T-cell (primary cell): ENCODE measurements at regions not wholly inside any gene's neighbourhood (a gene's known extent, or its start where the extent isn't known, plus 50 kb on each side); places are given as distances from the start of the nearest gene placed in this dataset.

Experiments used
- ATAC-seq, 4 experiments: fragments of 200-7000 bp in 3 of 4; fragments of 150-1000 bp in 1 of 4; cut with Tn5 transposase; replicated peaks in 1 of 4; 1 replicate in 3 of 4; 2 replicates in 1 of 4; pipeline ENCODE4 v1.10.0; 2021; ENCODE audit warnings: moderate library complexity in 3 of 4, mild to moderate bottlenecking in 2 of 4, moderate number of reproducible peaks in 1 of 4
- CTCF ChIA-PET, 2 donors: fragments of 300-600 bp; sonication (Branson Sonifier 250); formaldehyde crosslinking; loops; one replicate each; lab custom pipeline; 2022; ENCODE audit warnings: antibody characterized with exemption in 2 of 2; lab: Charles Lee
- POLR2A ChIA-PET, 2 donors: fragments of 300-600 bp; sonication (Branson Sonifier 250); formaldehyde crosslinking; loops; one replicate each; lab custom pipeline; 2022; ENCODE audit warnings: antibody characterized with exemption in 2 of 2; lab: Charles Lee
- DNase-seq, 35 experiments: peaks; one replicate each; pipeline versions ENCODE4 v3.0.0 to v3.0.0-alpha.2; 2013 to 2023
- H3K27ac ChIP-seq: one replicate; pipeline ENCODE4 v1.5.1; 2013; ENCODE audit warnings: low read length
- H3K27me3 ChIP-seq, 2 experiments: replicated peaks in 1 of 2; 1 replicate in 1 of 2; 2 replicates in 1 of 2; pipeline versions ENCODE4 v1.6.1 to v1.7.0; 2013; ENCODE audit warnings: low read length in 1 of 2, mixed read lengths in 1 of 2; ENCODE audit not compliant: control insufficient read depth in 2 of 2, insufficient read depth in 2 of 2; ENCODE audit errors: extremely low read depth in 1 of 2
- H3K36me3 ChIP-seq, 2 donors: 1 replicate in 1 of 2; 2 replicates in 1 of 2; pipeline versions ENCODE4 v1.6.1 to v1.7.0; 2013; ENCODE audit warnings: low read length in 1 of 2; ENCODE audit not compliant: control insufficient read depth in 2 of 2, insufficient read depth in 1 of 2; ENCODE audit errors: extremely low read depth in 1 of 2
- H3K4me1 ChIP-seq, 2 experiments: 1 replicate in 1 of 2; 2 replicates in 1 of 2; pipeline versions ENCODE4 v1.6.1 to v1.7.0; 2013; ENCODE audit warnings: low read length in 2 of 2, mixed read lengths in 1 of 2; ENCODE audit not compliant: insufficient read depth in 2 of 2, control insufficient read depth in 1 of 2; ENCODE audit errors: extremely low read depth in 1 of 2
- H3K4me3 ChIP-seq, 2 donors: 1 replicate in 1 of 2; 2 replicates in 1 of 2; pipeline versions ENCODE4 v1.5.1 to v1.7.0; 2013; ENCODE audit warnings: mild to moderate bottlenecking in 2 of 2, low read length in 1 of 2, moderate library complexity in 1 of 2; ENCODE audit not compliant: control insufficient read depth in 1 of 2; ENCODE audit errors: extremely low read depth in 1 of 2
- H3K9me3 ChIP-seq: 2 replicates; pipeline ENCODE4 v1.7.0; 2013
- H3K27ac Mint-ChIP-seq, 2 donors: one replicate each; pipeline ENCODE4 v1.8.0; 2020 to 2021; ENCODE audit warnings: mild to moderate bottlenecking in 2 of 2, mixed read lengths in 2 of 2
- H3K27me3 Mint-ChIP-seq, 2 donors: one replicate each; pipeline ENCODE4 v1.8.0; 2021 to 2022; ENCODE audit warnings: mixed read lengths in 2 of 2
- H3K36me3 Mint-ChIP-seq: one replicate; pipeline ENCODE4 v1.8.0; 2021; ENCODE audit warnings: mixed read lengths
- H3K4me1 Mint-ChIP-seq, 3 donors: one replicate each; pipeline ENCODE4 v1.8.0; 2020 to 2022; ENCODE audit warnings: mixed read lengths in 3 of 3, mild to moderate bottlenecking in 1 of 3
- H3K4me3 Mint-ChIP-seq, 3 donors: one replicate each; pipeline ENCODE4 v1.8.0; 2020 to 2022; ENCODE audit warnings: mild to moderate bottlenecking in 3 of 3, mixed read lengths in 3 of 3, moderate library complexity in 3 of 3
- H3K9me3 Mint-ChIP-seq, 3 donors: one replicate each; pipeline ENCODE4 v1.8.0; 2020 to 2022; ENCODE audit warnings: mixed read lengths in 3 of 3
- WGBS: methylation state at CpG from one replicate; pipeline ENCODE4 v1.1.5; 2013; ENCODE audit warnings: missing lambda C conversion rate; ENCODE audit not compliant: insufficient coverage; 5-methylcytosine and 5-hydroxymethylcytosine counted together

DNA sequence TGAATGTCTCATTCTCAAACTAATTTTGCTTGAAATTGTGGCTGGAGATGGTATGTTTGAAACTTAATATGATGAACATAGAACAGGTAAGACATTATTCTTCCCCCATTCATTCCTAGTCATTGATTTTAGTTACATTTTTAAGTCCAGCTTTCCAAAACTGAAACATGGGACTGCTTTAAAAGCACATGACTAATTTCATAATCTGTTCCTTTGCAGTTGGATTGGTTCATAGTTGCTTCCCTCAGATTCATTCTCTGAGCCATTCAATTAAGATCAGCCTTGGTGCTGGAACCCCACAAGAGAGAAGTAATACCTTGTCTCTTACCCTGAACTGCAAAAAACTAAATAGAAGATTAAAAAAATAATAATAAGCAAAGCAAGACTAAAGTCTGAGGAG, 87.5 kb upstream of the TGFBR2 start:
- no peak for DNase-seq
- CTCF ChIA-PET, result interaction anchor here (0.5 to 0.6 kb wide), 2 partner anchors 10 to 67 kb away, joined by 3 read pairs; no protein-coding TSS in a partner anchor
- no peak overlapping the region for H3K27ac Mint-ChIP-seq

DNA sequence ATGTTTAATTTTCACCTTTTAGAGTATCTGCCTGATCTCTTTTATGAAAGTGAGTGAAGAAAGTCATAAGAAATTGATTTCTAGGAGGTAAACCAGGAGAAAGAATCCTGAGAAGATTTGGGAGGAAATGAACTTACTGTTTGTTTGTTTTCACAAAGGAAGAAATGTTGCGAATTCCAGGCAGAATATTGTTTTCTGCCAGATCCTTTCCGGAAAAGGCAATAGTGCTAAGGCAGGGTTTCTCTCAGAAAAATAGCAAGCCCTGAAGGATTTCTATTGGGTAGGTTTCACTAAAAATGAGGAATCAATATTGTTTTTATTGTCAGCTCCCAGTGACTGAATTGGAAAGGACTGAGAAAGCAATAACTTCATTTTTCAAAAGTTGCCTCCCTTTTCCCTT, 85.7 kb upstream of the TGFBR2 start:
- peaks cover 0 to 3% of the 10 kb centered on the region in 2 experiments for H3K4me1 ChIP-seq
- no peak overlapping the region for H3K27ac ChIP-seq
- Mint-ChIP-seq H3K27ac (no peak overlapping the region), H3K4me3 (no peak overlapping the region), H3K9me3 (no peaks in the 10 kb centered on the region), H3K36me3 (no peaks in the 10 kb centered on the region), H3K4me1 (peaks cover 18 to 31% (median 25%) of the 10 kb centered on the region in 3 donors), H3K27me3 (no peaks in the 10 kb centered on the region)
- DNase-seq (no peak), ATAC-seq (no peak)
- POLR2A ChIA-PET, result interaction anchor here in 1 of 2 donors (0.5 to 0.6 kb wide), 2 partner anchors 183 to 419 kb away, joined by 4 to 5 read pairs; no protein-coding TSS in a partner anchor
- CTCF ChIA-PET, result no interaction called here
- H3K9me3 ChIP-seq, result no peaks in the 10 kb centered on the region
- WGBS, result 95% methylated on average over 2 of the region's 2 CpGs
- H3K36me3 ChIP-seq, result no peaks in the 10 kb centered on the region
- no peak overlapping the region for H3K4me3 ChIP-seq
- H3K27me3 ChIP-seq, result no peaks in the 10 kb centered on the region

More for the DNA sequence above, 87.5 kb upstream of the TGFBR2 start:
- H3K9me3 ChIP-seq, result no peaks in the 10 kb centered on the region
- H3K9me3 Mint-ChIP-seq, result no peaks in the 10 kb centered on the region
- H3K4me3 ChIP-seq, result no peak overlapping the region
- no peaks in the 10 kb centered on the region for H3K36me3 ChIP-seq
- no peak overlapping the region for H3K27ac ChIP-seq
- no peaks in the 10 kb centered on the region for H3K4me1 ChIP-seq
- H3K36me3 Mint-ChIP-seq, result no peaks in the 10 kb centered on the region
- H3K27me3 ChIP-seq, result no peaks in the 10 kb centered on the region
- no peak for ATAC-seq
- peaks cover 10 to 17% (median 12%) of the 10 kb centered on the region in 3 donors for H3K4me1 Mint-ChIP-seq
- no peak overlapping the region for H3K4me3 Mint-ChIP-seq
- H3K27me3 Mint-ChIP-seq, result no peaks in the 10 kb centered on the region
- POLR2A ChIA-PET, result no interaction called here

GRCh38 chr3:30521156-30521715, 85.2 kb upstream of the TGFBR2 start:
- Mint-ChIP-seq H3K36me3 (no peaks in the 10 kb centered on the region), H3K27me3 (no peaks in the 10 kb centered on the region), H3K4me3 (no peak overlapping the region), H3K4me1 (peaks cover 18 to 35% (median 30%) of the 10 kb centered on the region in 3 donors), H3K27ac (no peak overlapping the region), H3K9me3 (no peaks in the 10 kb centered on the region)
- ChIA-PET CTCF (interaction anchor here in 1 of 2 donors (0.5 kb wide), 1 partner anchor 18 kb away, joined by 3 read pairs; no protein-coding TSS in a partner anchor), POLR2A (interaction anchor here in 1 of 2 donors (0.5 to 0.7 kb wide), 2 partner anchors 51 to 183 kb away, joined by 3 to 5 read pairs; no protein-coding TSS in a partner anchor)
- WGBS, result no CpG with 5 or more reads among the region's 1 CpG
- Histone ChIP-seq H3K9me3 (no peaks in the 10 kb centered on the region), H3K36me3 (no peaks in the 10 kb centered on the region), H3K27me3 (no peaks in the 10 kb centered on the region), H3K4me3 (no peak overlapping the region), H3K4me1 (peaks cover 0 to 3% of the 10 kb centered on the region in 2 experiments), H3K27ac (no peak overlapping the region)
- DNase-seq (no peak), ATAC-seq (no peak)

- Mint-ChIP-seq H3K9me3 (no peaks in the 10 kb centered on the region), H3K4me3 (no peak overlapping the region), H3K27ac (no peak overlapping the region), H3K27me3 (no peaks in the 10 kb centered on the region), H3K4me1 (peaks cover 18 to 35% (median 32%) of the 10 kb centered on the region in 3 donors), H3K36me3 (no peaks in the 10 kb centered on the region)
- ChIA-PET POLR2A (no interaction called here), CTCF (no interaction called here)
- peaks cover 0 to 3% of the 10 kb centered on the region in 2 experiments for H3K4me1 ChIP-seq
- H3K27me3 ChIP-seq, result no peaks in the 10 kb centered on the region
- no peak for DNase-seq
- WGBS, result 83% methylated on average over 5 of the region's 8 CpGs
- H3K36me3 ChIP-seq, result no peaks in the 10 kb centered on the region
- H3K9me3 ChIP-seq, result no peaks in the 10 kb centered on the region
- no peak for ATAC-seq
- no peak overlapping the region for H3K27ac ChIP-seq
- H3K4me3 ChIP-seq, result no peak overlapping the region
Observed at GRCh38 chr3:30522476-30522875, 83.9 kb upstream of the TGFBR2 start.

GRCh38 chr3:30523366-30523765, 83.0 kb upstream of the TGFBR2 start:
- no peaks in the 10 kb centered on the region for H3K9me3 Mint-ChIP-seq
- H3K27ac ChIP-seq, result no peak overlapping the region
- H3K4me1 ChIP-seq, result peaks cover 0 to 3% of the 10 kb centered on the region in 2 experiments
- no peaks in the 10 kb centered on the region for H3K36me3 ChIP-seq
- CTCF ChIA-PET, result no interaction called here
- H3K27ac Mint-ChIP-seq, result no peak overlapping the region
- H3K36me3 Mint-ChIP-seq, result no peaks in the 10 kb centered on the region
- no CpG with 5 or more reads among the region's 1 CpG for WGBS
- DNase-seq (no peak), ATAC-seq (no peak)
- no peak overlapping the region for H3K4me3 Mint-ChIP-seq
- no peak overlapping the region for H3K4me3 ChIP-seq
- H3K4me1 Mint-ChIP-seq, result peaks cover 13 to 30% (median 27%) of the 10 kb centered on the region in 3 donors
- POLR2A ChIA-PET, result no interaction called here
- no peaks in the 10 kb centered on the region for H3K27me3 Mint-ChIP-seq
- no peaks in the 10 kb centered on the region for H3K9me3 ChIP-seq
- no peaks in the 10 kb centered on the region for H3K27me3 ChIP-seq

DNA sequence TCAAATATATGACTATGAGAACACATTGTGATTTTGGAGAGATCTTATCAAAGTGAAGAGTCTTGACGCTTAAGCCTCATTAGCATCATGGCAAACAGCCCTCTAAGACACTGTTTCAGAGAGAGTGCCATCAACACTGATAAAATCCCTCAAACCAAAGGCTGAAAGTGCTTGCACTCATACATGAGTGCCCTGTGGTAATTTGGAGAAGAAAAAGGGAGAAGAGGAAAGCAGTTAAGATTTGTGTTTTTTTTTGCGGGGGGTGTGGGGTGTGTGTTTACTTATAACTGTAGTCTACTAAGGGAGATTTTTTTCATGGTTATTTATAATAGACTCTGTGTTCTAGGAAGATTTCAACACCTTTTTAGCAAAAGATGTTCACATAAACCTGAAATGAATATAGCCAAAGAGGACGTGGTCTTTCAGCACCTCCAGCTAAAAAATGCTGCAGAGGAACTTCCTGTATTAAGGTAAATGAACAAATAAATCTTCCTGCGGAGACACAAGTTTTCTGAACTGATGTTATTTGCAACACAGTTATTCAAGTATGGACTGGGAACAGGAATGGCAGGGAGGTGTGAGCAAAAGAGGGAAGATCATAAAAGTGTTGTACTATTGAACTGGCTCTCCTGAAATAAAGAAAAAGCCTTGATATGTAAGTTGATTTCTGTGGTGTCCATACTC, 81.9 kb upstream of the TGFBR2 start:
- WGBS, result 38% methylated on average over 1 of the region's 4 CpGs
- no peaks in the 10 kb centered on the region for H3K36me3 ChIP-seq
- Mint-ChIP-seq H3K27ac (peak overlapping the region in 1 of 2 donors; percentile 49), H3K4me1 (peaks cover 8 to 25% (median 24%) of the 10 kb centered on the region in 3 donors), H3K4me3 (peak overlapping the region in 2 of 3 donors; percentile 1 to 31), H3K27me3 (no peaks in the 10 kb centered on the region), H3K36me3 (no peaks in the 10 kb centered on the region), H3K9me3 (no peaks in the 10 kb centered on the region)
- H3K9me3 ChIP-seq, result no peaks in the 10 kb centered on the region
- H3K4me3 ChIP-seq, result no peak overlapping the region
- no peak overlapping the region for H3K27ac ChIP-seq
- no peaks in the 10 kb centered on the region for H3K27me3 ChIP-seq
- peaks cover 0 to 3% of the 10 kb centered on the region in 2 experiments for H3K4me1 ChIP-seq
- CTCF ChIA-PET, result interaction anchor here in 1 of 2 donors (1.1 kb wide), 1 partner anchor 169 kb away, joined by 4 read pairs; no protein-coding TSS in a partner anchor
- POLR2A ChIA-PET, result no interaction called here
- DNase-seq (peak in 1 of 35 experiments; percentile 7), ATAC-seq (peak in 2 of 4 experiments; percentile 32 to 36)
